K562 (cell line): ENCODE measurements at regions not wholly inside any gene's neighbourhood (a gene's known extent, or its start where the extent isn't known, plus 50 kb on each side); places are given as distances from the start of the nearest gene placed in this dataset.

Experiments used
- ATF4 ChIP-seq: fragments of 450-650 bp; formaldehyde crosslinking; IDR thresholded peaks from 2 replicates; pipeline ENCODE4 v1.4.0; 2022; ENCODE audit warnings: mild to moderate bottlenecking, moderate library complexity
- BHLHE40 ChIP-seq: IDR thresholded peaks from 2 replicates; pipeline ENCODE4 v1.6.1; 2011; ENCODE audit warnings: low read length, improper control_type of control experiment
- CBX2 ChIP-seq: fragments of 200-600 bp; sonication (generic); IDR thresholded peaks from one replicate; pipeline ENCODE4 v1.6.1; 2012; ENCODE audit warnings: mild to moderate bottlenecking, low read length, inconsistent platforms; ENCODE audit not compliant: insufficient read depth, poor library complexity, severe bottlenecking
- CC2D1A ChIP-seq: fragments of 450-650 bp; IDR thresholded peaks from 2 replicates; pipeline ENCODE4 v1.6.1; 2017; ENCODE audit warnings: mild to moderate bottlenecking
- ELF4 ChIP-seq: fragments of 450-650 bp; formaldehyde crosslinking; IDR thresholded peaks from 2 replicates; pipeline ENCODE4 v1.4.0; 2022; ENCODE audit warnings: missing genetic modification characterization
- SIX5 ChIP-seq, 2 experiments: IDR thresholded peaks; 2 replicates each; pipeline ENCODE4 v1.6.1; 2011; ENCODE audit warnings: low read length in 2 of 2, borderline replicate concordance in 1 of 2, low read depth in 1 of 2, mild to moderate bottlenecking in 1 of 2, moderate library complexity in 1 of 2; ENCODE audit not compliant: insufficient read depth in 1 of 2
- YY1 ChIP-seq, 3 experiments: IDR thresholded peaks; 2 replicates each; pipeline ENCODE4 v1.6.1; 2011; ENCODE audit warnings: low read length in 2 of 3, mild to moderate bottlenecking in 2 of 3, moderate library complexity in 2 of 3, borderline replicate concordance in 1 of 3, control low read depth in 1 of 3, low read depth in 1 of 3; ENCODE audit not compliant: insufficient read depth in 3 of 3, insufficient replicate concordance in 2 of 3, control insufficient read depth in 1 of 3, insufficient read length in 1 of 3; ENCODE audit errors: extremely low read depth in 1 of 3
- ZNF445 ChIP-seq: fragments of 250-450 bp; sonication (Bioruptor Pico); IDR thresholded peaks from 2 replicates; pipeline ENCODE4 v1.4.0; 2020; ENCODE audit warnings: low read depth, mild to moderate bottlenecking, moderate library complexity
- ZNF695 ChIP-seq: fragments of 450-650 bp; formaldehyde crosslinking; IDR thresholded peaks from 2 replicates; pipeline ENCODE4 v1.4.0; 2020; ENCODE audit warnings: mild to moderate bottlenecking, moderate library complexity
- ZNF778 ChIP-seq: fragments of 450-650 bp; formaldehyde crosslinking; IDR thresholded peaks from 2 replicates; pipeline ENCODE4 v1.4.0; 2020; ENCODE audit warnings: mild to moderate bottlenecking, moderate library complexity
- TF ChIP-seq, protein P1 (sequence below): sonication (generic); formaldehyde crosslinking; IDR thresholded peaks from 2 replicates; pipeline ENCODE4 v1.9.0; 2022; ENCODE audit warnings: mild to moderate bottlenecking, missing genetic modification reagents
- TF ChIP-seq, protein P2 (sequence below): fragments of 450-650 bp; formaldehyde crosslinking; IDR thresholded peaks from 2 replicates; pipeline ENCODE4 v1.4.0; 2020; ENCODE audit warnings: mild to moderate bottlenecking, mixed read lengths
- TF ChIP-seq, protein P3 (sequence below): fragments of 450-650 bp; formaldehyde crosslinking; conservative IDR thresholded peaks from 2 replicates; pipeline ENCODE4 v1.4.0; 2022; ENCODE audit warnings: mild to moderate bottlenecking, missing genetic modification characterization
- TF ChIP-seq, protein P4 (sequence below): fragments of 450-650 bp; IDR thresholded peaks from 2 replicates; pipeline ENCODE4 v1.6.1; 2017; ENCODE audit warnings: antibody characterized with exemption, mild to moderate bottlenecking
- TF ChIP-seq, protein P5 (sequence below): conservative IDR thresholded peaks from 2 replicates; pipeline ENCODE4 v1.6.1; 2011; ENCODE audit warnings: low read depth, mild to moderate bottlenecking, low read length; ENCODE audit not compliant: control insufficient read depth

- TF ChIP-seq SIX5 (IDR thresholded peaks at IDR 0.05; ENCODE audit: borderline replicate concordance in 1 of 2, insufficient read depth in 1 of 2, low read depth in 1 of 2, low read length in 2 of 2) (peak; percentile 64 to 66; a peak in 3 of 4 replicates), CBX2 (no peak), CC2D1A (no peak), BHLHE40 (no peak), ELF4 (CRISPR knock-in tag) (no peak), ATF4 (CRISPR knock-in tag) (no peak), YY1 (IDR thresholded peaks at IDR 0.05; ENCODE audit: borderline replicate concordance in 1 of 3, control insufficient read depth in 1 of 3, extremely low read depth in 1 of 3, insufficient read depth in 3 of 3, insufficient read length in 1 of 3, insufficient replicate concordance in 2 of 3, low read depth in 1 of 3, low read length in 2 of 3) (peak in 1 of 3 experiments; percentile 60), ZNF445 (CRISPR knock-in tag) (no peak), ZNF695 (CRISPR knock-in tag) (no peak), ZNF778 (CRISPR knock-in tag) (no peak)
- TF ChIP-seq, protein P1, sequence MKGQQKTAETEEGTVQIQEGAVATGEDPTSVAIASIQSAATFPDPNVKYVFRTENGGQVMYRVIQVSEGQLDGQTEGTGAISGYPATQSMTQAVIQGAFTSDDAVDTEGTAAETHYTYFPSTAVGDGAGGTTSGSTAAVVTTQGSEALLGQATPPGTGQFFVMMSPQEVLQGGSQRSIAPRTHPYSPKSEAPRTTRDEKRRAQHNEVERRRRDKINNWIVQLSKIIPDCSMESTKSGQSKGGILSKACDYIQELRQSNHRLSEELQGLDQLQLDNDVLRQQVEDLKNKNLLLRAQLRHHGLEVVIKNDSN (CRISPR knock-in tag), result peak; percentile 86
- TF ChIP-seq, protein P2, sequence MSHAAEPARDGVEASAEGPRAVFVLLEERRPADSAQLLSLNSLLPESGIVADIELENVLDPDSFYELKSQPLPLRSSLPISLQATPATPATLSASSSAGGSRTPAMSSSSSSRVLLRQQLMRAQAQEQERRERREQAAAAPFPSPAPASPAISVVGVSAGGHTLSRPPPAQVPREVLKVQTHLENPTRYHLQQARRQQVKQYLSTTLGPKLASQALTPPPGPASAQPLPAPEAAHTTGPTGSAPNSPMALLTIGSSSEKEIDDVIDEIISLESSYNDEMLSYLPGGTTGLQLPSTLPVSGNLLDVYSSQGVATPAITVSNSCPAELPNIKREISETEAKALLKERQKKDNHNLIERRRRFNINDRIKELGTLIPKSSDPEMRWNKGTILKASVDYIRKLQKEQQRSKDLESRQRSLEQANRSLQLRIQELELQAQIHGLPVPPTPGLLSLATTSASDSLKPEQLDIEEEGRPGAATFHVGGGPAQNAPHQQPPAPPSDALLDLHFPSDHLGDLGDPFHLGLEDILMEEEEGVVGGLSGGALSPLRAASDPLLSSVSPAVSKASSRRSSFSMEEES (CRISPR knock-in tag), result 0 out of 2 replicates have a peak, but pooled peaks have one; percentile 6
- TF ChIP-seq, protein P3, sequence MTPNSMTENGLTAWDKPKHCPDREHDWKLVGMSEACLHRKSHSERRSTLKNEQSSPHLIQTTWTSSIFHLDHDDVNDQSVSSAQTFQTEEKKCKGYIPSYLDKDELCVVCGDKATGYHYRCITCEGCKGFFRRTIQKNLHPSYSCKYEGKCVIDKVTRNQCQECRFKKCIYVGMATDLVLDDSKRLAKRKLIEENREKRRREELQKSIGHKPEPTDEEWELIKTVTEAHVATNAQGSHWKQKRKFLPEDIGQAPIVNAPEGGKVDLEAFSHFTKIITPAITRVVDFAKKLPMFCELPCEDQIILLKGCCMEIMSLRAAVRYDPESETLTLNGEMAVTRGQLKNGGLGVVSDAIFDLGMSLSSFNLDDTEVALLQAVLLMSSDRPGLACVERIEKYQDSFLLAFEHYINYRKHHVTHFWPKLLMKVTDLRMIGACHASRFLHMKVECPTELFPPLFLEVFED, result no peak
- TF ChIP-seq, protein P4, sequence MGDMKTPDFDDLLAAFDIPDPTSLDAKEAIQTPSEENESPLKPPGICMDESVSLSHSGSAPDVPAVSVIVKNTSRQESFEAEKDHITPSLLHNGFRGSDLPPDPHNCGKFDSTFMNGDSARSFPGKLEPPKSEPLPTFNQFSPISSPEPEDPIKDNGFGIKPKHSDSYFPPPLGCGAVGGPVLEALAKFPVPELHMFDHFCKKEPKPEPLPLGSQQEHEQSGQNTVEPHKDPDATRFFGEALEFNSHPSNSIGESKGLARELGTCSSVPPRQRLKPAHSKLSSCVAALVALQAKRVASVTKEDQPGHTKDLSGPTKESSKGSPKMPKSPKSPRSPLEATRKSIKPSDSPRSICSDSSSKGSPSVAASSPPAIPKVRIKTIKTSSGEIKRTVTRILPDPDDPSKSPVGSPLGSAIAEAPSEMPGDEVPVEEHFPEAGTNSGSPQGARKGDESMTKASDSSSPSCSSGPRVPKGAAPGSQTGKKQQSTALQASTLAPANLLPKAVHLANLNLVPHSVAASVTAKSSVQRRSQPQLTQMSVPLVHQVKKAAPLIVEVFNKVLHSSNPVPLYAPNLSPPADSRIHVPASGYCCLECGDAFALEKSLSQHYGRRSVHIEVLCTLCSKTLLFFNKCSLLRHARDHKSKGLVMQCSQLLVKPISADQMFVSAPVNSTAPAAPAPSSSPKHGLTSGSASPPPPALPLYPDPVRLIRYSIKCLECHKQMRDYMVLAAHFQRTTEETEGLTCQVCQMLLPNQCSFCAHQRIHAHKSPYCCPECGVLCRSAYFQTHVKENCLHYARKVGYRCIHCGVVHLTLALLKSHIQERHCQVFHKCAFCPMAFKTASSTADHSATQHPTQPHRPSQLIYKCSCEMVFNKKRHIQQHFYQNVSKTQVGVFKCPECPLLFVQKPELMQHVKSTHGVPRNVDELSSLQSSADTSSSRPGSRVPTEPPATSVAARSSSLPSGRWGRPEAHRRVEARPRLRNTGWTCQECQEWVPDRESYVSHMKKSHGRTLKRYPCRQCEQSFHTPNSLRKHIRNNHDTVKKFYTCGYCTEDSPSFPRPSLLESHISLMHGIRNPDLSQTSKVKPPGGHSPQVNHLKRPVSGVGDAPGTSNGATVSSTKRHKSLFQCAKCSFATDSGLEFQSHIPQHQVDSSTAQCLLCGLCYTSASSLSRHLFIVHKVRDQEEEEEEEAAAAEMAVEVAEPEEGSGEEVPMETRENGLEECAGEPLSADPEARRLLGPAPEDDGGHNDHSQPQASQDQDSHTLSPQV, result no peak
- TF ChIP-seq, protein P5, sequence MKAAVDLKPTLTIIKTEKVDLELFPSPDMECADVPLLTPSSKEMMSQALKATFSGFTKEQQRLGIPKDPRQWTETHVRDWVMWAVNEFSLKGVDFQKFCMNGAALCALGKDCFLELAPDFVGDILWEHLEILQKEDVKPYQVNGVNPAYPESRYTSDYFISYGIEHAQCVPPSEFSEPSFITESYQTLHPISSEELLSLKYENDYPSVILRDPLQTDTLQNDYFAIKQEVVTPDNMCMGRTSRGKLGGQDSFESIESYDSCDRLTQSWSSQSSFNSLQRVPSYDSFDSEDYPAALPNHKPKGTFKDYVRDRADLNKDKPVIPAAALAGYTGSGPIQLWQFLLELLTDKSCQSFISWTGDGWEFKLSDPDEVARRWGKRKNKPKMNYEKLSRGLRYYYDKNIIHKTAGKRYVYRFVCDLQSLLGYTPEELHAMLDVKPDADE, result no peak
Measured at GRCh38 chr14:97021571-97022168, 224.5 kb downstream of the VRK1 start (continued).
